HFF-Myc (cell line): ENCODE measurements at regions not wholly inside any gene's neighbourhood (a gene's known extent, or its start where the extent isn't known, plus 50 kb on each side); places are given as distances from the start of the nearest gene placed in this dataset.

Experiments
- DNase-seq: peaks from one replicate; pipeline ENCODE4 v3.0.0-alpha.2; 2011; ENCODE audit warnings: low read depth; ENCODE audit errors: extremely low read depth
- H3K4me3 ChIP-seq: replicated peaks from 2 replicates; pipeline ENCODE4 v1.5.1; 2011; ENCODE audit warnings: low read depth, mild to moderate bottlenecking, control low read depth, low read length
- CTCF ChIP-seq: IDR thresholded peaks from 2 replicates; pipeline ENCODE4 v1.5.1; 2012; ENCODE audit warnings: mild to moderate bottlenecking, low read depth, low read length, control low read depth; ENCODE audit errors: missing control alignments

GRCh38 chr2:161005170-161005569, 155.1 kb upstream of the TANK start:
- H3K4me3 ChIP-seq = no peak overlapping the region
- no peak for DNase-seq
- TF ChIP-seq CTCF = no peak

- H3K4me3 ChIP-seq = no peak overlapping the region
- no peak for TF ChIP-seq CTCF
- DNase-seq = no peak
Observed at GRCh38 chr2:161008311-161008710, 151.9 kb upstream of the TANK start.

GRCh38 chr2:161010503-161011015, 149.7 kb upstream of the TANK start:
- DNase-seq = no peak

GRCh38 chr2:161017780-161018470, 142.3 kb upstream of the TANK start:
- no peak overlapping the region for H3K4me3 ChIP-seq
- no peak for DNase-seq
- no peak for TF ChIP-seq CTCF

More at GRCh38 chr2:161010503-161011015, 149.7 kb upstream of the TANK start:
- no peak overlapping the region for H3K4me3 ChIP-seq
- no peak for TF ChIP-seq CTCF

GRCh38 chr2:161019311-161019710, 140.9 kb upstream of the TANK start:
- DNase-seq = no peak
- H3K4me3 ChIP-seq = no peak overlapping the region
- TF ChIP-seq CTCF = no peak

GRCh38 chr2:161020437-161020836, 139.8 kb upstream of the TANK start:
- TF ChIP-seq CTCF = no peak
- no peak overlapping the region for H3K4me3 ChIP-seq

More at GRCh38 chr2:161020437-161020836, 139.8 kb upstream of the TANK start:
- no peak for DNase-seq
